Vagina (tissue), 2 donors: ENCODE measurements at regions not wholly inside any gene's neighbourhood (a gene's known extent, or its start where the extent isn't known, plus 50 kb on each side); places are given as distances from the start of the nearest gene placed in this dataset.

Source experiments
- CTCF ChIP-seq, 3 experiments: fragments of 450-650 bp in 2 of 3; fragments of 200-600 bp in 1 of 3; sonication (generic) in 1 of 3; IDR thresholded peaks; one replicate each; pipeline ENCODE4 v1.5.1; 2017 to 2019; ENCODE audit warnings: antibody characterized with exemption in 3 of 3, mild to moderate bottlenecking in 2 of 3, moderate library complexity in 2 of 3
- POLR2A ChIP-seq, 2 donors: fragments of 450-650 bp; IDR thresholded peaks; one replicate each; pipeline ENCODE4 v1.6.1; 2017; ENCODE audit warnings: antibody characterized with exemption in 2 of 2, mild to moderate bottlenecking in 2 of 2, moderate library complexity in 2 of 2
- POLR2AphosphoS5 ChIP-seq, 2 donors: sonication (generic); formaldehyde crosslinking; IDR thresholded peaks; one replicate each; pipeline ENCODE4 v1.9.0; 2017; ENCODE audit warnings: antibody characterized with exemption in 2 of 2, mild to moderate bottlenecking in 2 of 2, low read depth in 1 of 2; ENCODE audit not compliant: insufficient read depth in 1 of 2

GRCh38 chr5:99605904-99606303 lies 677.1 kb upstream of the CHD1 start:
- no peak for TF ChIP-seq POLR2A (IDR thresholded peaks at IDR 0.05)
- TF ChIP-seq CTCF (IDR thresholded peaks at IDR 0.05) = no peak
- no peak for TF ChIP-seq POLR2AphosphoS5 (IDR thresholded peaks at IDR 0.05; ENCODE audit: insufficient read depth in 1 of 2, low read depth in 1 of 2)
